H1 (cell line): ENCODE measurements at regions not wholly inside any gene's neighbourhood (a gene's known extent, or its start where the extent isn't known, plus 50 kb on each side); places are given as distances from the start of the nearest gene placed in this dataset.

Experiments
- CTCF ChIA-PET: fragments of 300-600 bp; sonication (Branson Sonifier 250); formaldehyde crosslinking; loops from one replicate; lab custom pipeline; 2021; ENCODE audit not compliant: partially characterized antibody; lab: Charles Lee
- POLR2A ChIA-PET: fragments of 300-600 bp; sonication (Branson Sonifier 250); formaldehyde crosslinking; loops from one replicate; lab custom pipeline; 2021; ENCODE audit warnings: inconsistent platforms; ENCODE audit not compliant: partially characterized antibody; lab: Charles Lee
- DNase-seq, 2 experiments: peaks; one replicate each; pipeline versions ENCODE4 v3.0.0 to v3.0.0-alpha.2; 2010 to 2022; ENCODE audit warnings: low spot score in 2 of 2, low read depth in 1 of 2, mixed read lengths in 1 of 2
- FAIRE-seq: peaks from 2 replicates; lab custom pipeline; 2011; peaks lifted over from hg19 to GRCh38; lab: Jason Lieb, UNC
- H2AFZ ChIP-seq: 2 replicates; pipeline ENCODE4 v1.8.1; 2012; ENCODE audit warnings: low read length, inconsistent platforms
- H2AK5ac ChIP-seq: 2 replicates; pipeline ENCODE4 v1.6.1; 2013; ENCODE audit warnings: low read depth, low read length
- H2BK120ac ChIP-seq: replicated peaks from 2 replicates; pipeline ENCODE3; 2013; ENCODE audit warnings: low read depth, low read length, inconsistent platforms
- H2BK12ac ChIP-seq: 2 replicates; pipeline ENCODE4 v1.6.1; 2013; ENCODE audit warnings: low read depth, low read length
- H2BK15ac ChIP-seq: 2 replicates; pipeline ENCODE4 v1.6.1; 2013; ENCODE audit warnings: low read length
- H2BK20ac ChIP-seq: 2 replicates; pipeline ENCODE4 v1.6.1; 2013; ENCODE audit warnings: low read length
- H2BK5ac ChIP-seq: 2 replicates; pipeline ENCODE4 v1.6.1; 2013; ENCODE audit warnings: low read depth, low read length
- H3K14ac ChIP-seq: 2 replicates; pipeline ENCODE4 v1.6.1; 2013; ENCODE audit warnings: inconsistent platforms; ENCODE audit not compliant: insufficient read length
- H3K18ac ChIP-seq: 2 replicates; pipeline ENCODE4 v1.6.1; 2013; ENCODE audit warnings: low read length; ENCODE audit errors: extremely low read depth
- H3K23ac ChIP-seq: 2 replicates; pipeline ENCODE4 v1.6.1; 2013; ENCODE audit warnings: inconsistent platforms; ENCODE audit not compliant: insufficient read length
- H3K23me2 ChIP-seq: 2 replicates; pipeline ENCODE4 v1.6.1; 2013; ENCODE audit warnings: low read depth, low read length
- H3K27ac ChIP-seq: 2 replicates; pipeline ENCODE4 v1.6.1; 2011; ENCODE audit warnings: low read depth, low read length, inconsistent platforms
- H3K27me3 ChIP-seq, 4 experiments: replicated peaks in 1 of 4; 1 replicate in 1 of 4; 2 replicates in 3 of 4; pipeline versions ENCODE4 v1.6.1 to v1.8.1; 2011 to 2013; ENCODE audit warnings: low read length in 3 of 4, mild to moderate bottlenecking in 3 of 4, inconsistent platforms in 2 of 4, mixed read lengths in 2 of 4, moderate library complexity in 1 of 4; ENCODE audit not compliant: control insufficient read depth in 3 of 4, insufficient read depth in 3 of 4; ENCODE audit errors: extremely low read depth in 1 of 4
- H3K36me3 ChIP-seq, 4 experiments: 2 replicates each; pipeline versions ENCODE4 v1.6.1 to v1.8.1; 2011 to 2013; ENCODE audit warnings: mild to moderate bottlenecking in 4 of 4, low read length in 3 of 4, moderate library complexity in 2 of 4, control low read depth in 1 of 4, inconsistent platforms in 1 of 4; ENCODE audit not compliant: insufficient read depth in 4 of 4, control insufficient read depth in 2 of 4
- H3K4ac ChIP-seq: replicated peaks from 2 replicates; pipeline ENCODE3; 2013; ENCODE audit warnings: low read length, low read depth, mixed read lengths, inconsistent platforms; ENCODE audit not compliant: insufficient read length
- H3K4me1 ChIP-seq, 4 experiments: replicated peaks in 1 of 4; 1 replicate in 1 of 4; 2 replicates in 3 of 4; pipeline versions ENCODE4 v1.6.1 to v1.8.1; 2011 to 2013; ENCODE audit warnings: low read length in 3 of 4, inconsistent platforms in 2 of 4, mixed read lengths in 1 of 4; ENCODE audit not compliant: insufficient read depth in 4 of 4, control insufficient read depth in 3 of 4
- H3K4me2 ChIP-seq, 2 experiments: 2 replicates each; pipeline versions ENCODE4 v1.6.1 to v1.8.1; 2011 to 2013; ENCODE audit warnings: low read depth in 2 of 2, low read length in 2 of 2, control low read depth in 1 of 2, inconsistent platforms in 1 of 2, mild to moderate bottlenecking in 1 of 2; ENCODE audit not compliant: insufficient read depth in 1 of 2
- H3K4me3 ChIP-seq, 4 experiments: fragments of 200-600, 300-600 bp in 1 of 4; sonication (generic), shearing (Covaris generic), sonication (Bioruptor Twin) in 1 of 4; 2 replicates each; pipeline versions ENCODE4 v1.5.1 to v1.8.1; 2011 to 2016; ENCODE audit warnings: low read length in 4 of 4, low read depth in 3 of 4, control low read depth in 2 of 4, inconsistent platforms in 2 of 4, mild to moderate bottlenecking in 2 of 4, mixed read lengths in 1 of 4, moderate library complexity in 1 of 4; ENCODE audit not compliant: insufficient read depth in 2 of 4; ENCODE audit errors: extremely low read depth in 1 of 4
- H3K56ac ChIP-seq: replicated peaks from 2 replicates; pipeline ENCODE3; 2013; ENCODE audit warnings: low read depth, mild to moderate bottlenecking, mixed read lengths, low read length, inconsistent platforms; ENCODE audit not compliant: insufficient read length
- H3K79me1 ChIP-seq: 2 replicates; pipeline ENCODE4 v1.6.1; 2013; ENCODE audit warnings: low read depth, low read length, control low read depth
- H3K79me2 ChIP-seq, 2 experiments: 2 replicates each; pipeline versions ENCODE4 v1.6.1 to v1.8.1; 2012 to 2013; ENCODE audit warnings: low read length in 2 of 2, mild to moderate bottlenecking in 2 of 2, inconsistent platforms in 1 of 2; ENCODE audit not compliant: insufficient read depth in 2 of 2, control insufficient read depth in 1 of 2
- H3K9ac ChIP-seq, 4 experiments: replicated peaks in 1 of 4; 1 replicate in 1 of 4; 2 replicates in 3 of 4; pipeline versions ENCODE4 v1.6.1 to v1.8.1; 2011 to 2013; ENCODE audit warnings: low read depth in 3 of 4, low read length in 3 of 4, control low read depth in 2 of 4, mild to moderate bottlenecking in 2 of 4, moderate library complexity in 2 of 4, inconsistent platforms in 1 of 4; ENCODE audit errors: extremely low read depth in 1 of 4
- H3K9me3 ChIP-seq, 2 experiments: 2 replicates each; pipeline versions ENCODE4 v1.6.1 to v1.8.1; 2012 to 2013; ENCODE audit warnings: mild to moderate bottlenecking in 2 of 2, moderate library complexity in 2 of 2, control low read depth in 1 of 2, inconsistent platforms in 1 of 2, low read depth in 1 of 2, low read length in 1 of 2, mixed read lengths in 1 of 2; ENCODE audit not compliant: insufficient read depth in 2 of 2
- H4K20me1 ChIP-seq, 2 experiments: replicated peaks in 1 of 2; 2 replicates each; pipeline versions ENCODE3 to v1.8.1; 2011 to 2013; ENCODE audit warnings: inconsistent platforms in 2 of 2, low read length in 2 of 2, mild to moderate bottlenecking in 1 of 2; ENCODE audit not compliant: insufficient read depth in 2 of 2, control insufficient read depth in 1 of 2
- H4K5ac ChIP-seq: 2 replicates; pipeline ENCODE4 v1.6.1; 2013; ENCODE audit warnings: low read length, low read depth, mixed read lengths, inconsistent platforms; ENCODE audit not compliant: insufficient read length
- H4K8ac ChIP-seq: 2 replicates; pipeline ENCODE4 v1.8.0; 2013; ENCODE audit warnings: mild to moderate bottlenecking, moderate library complexity, low read length, inconsistent platforms; ENCODE audit not compliant: insufficient read depth; ENCODE audit errors: extremely low read depth
- H4K91ac ChIP-seq: replicated peaks from 2 replicates; pipeline ENCODE3; 2013; ENCODE audit warnings: low read length, mixed read lengths, inconsistent platforms; ENCODE audit not compliant: insufficient read length
- CHD2 ChIP-seq: IDR thresholded peaks from 2 replicates; pipeline ENCODE4 v1.6.1; 2012; ENCODE audit warnings: low read length, improper control_type of control experiment
- KDM1A ChIP-seq: fragments of 200-600, 300-600 bp; sonication (generic); IDR thresholded peaks from 2 replicates; pipeline ENCODE4 v1.7.1; 2016; ENCODE audit warnings: mild to moderate bottlenecking, low read length, borderline replicate concordance
- RAD21 ChIP-seq, 2 experiments: IDR thresholded peaks in 1 of 2; conservative IDR thresholded peaks in 1 of 2; 2 replicates each; pipeline ENCODE4 v1.6.1; 2011; ENCODE audit warnings: low read depth in 2 of 2, low read length in 2 of 2, improper control_type of control experiment in 1 of 2, inconsistent platforms in 1 of 2, mild to moderate bottlenecking in 1 of 2, moderate library complexity in 1 of 2
- RFX5 ChIP-seq: IDR thresholded peaks from 2 replicates; pipeline ENCODE4 v1.6.1; 2011; ENCODE audit warnings: low read depth, low read length, improper control_type of control experiment, borderline replicate concordance
- SIRT6 ChIP-seq: IDR thresholded peaks from one replicate; pipeline ENCODE4 v1.7.1; 2012; ENCODE audit warnings: low read length, inconsistent platforms
- TAF1 ChIP-seq: IDR thresholded peaks from 2 replicates; pipeline ENCODE4 v1.6.1; 2011; ENCODE audit warnings: mild to moderate bottlenecking, low read depth, low read length
- TCF12 ChIP-seq: IDR thresholded peaks from 2 replicates; pipeline ENCODE4 v1.6.1; 2011; ENCODE audit warnings: low read depth, mild to moderate bottlenecking, low read length
- ZNF274 ChIP-seq: IDR thresholded peaks from 2 replicates; pipeline ENCODE4 v1.7.0; 2012; ENCODE audit warnings: low read length, borderline replicate concordance; ENCODE audit errors: extremely low read depth
- WGBS, 2 experiments: shearing (Covaris generic) in 1 of 2; methylation state at CpG; one replicate each; pipeline versions ENCODE4 v1.1.6 to v1.1.7; 2013 to 2015; ENCODE audit warnings: low lambda C conversion rate in 2 of 2, mixed read lengths in 2 of 2, inconsistent platforms in 1 of 2, low coverage in 1 of 2, missing lambda C conversion rate in 1 of 2; ENCODE audit not compliant: insufficient replicate concordance in 2 of 2, insufficient coverage in 1 of 2, insufficient read length in 1 of 2; ENCODE audit errors: extremely low coverage in 1 of 2, missing lambda C conversion rate in 1 of 2; 5-methylcytosine and 5-hydroxymethylcytosine counted together
- TF ChIP-seq, protein P1 (sequence below), 3 experiments: IDR thresholded peaks; 1 replicate in 2 of 3; 2 replicates in 1 of 3; pipeline versions ENCODE4 v1.5.1 to v1.6.1; 2011; ENCODE audit warnings: low read length in 3 of 3, mild to moderate bottlenecking in 3 of 3, inconsistent platforms in 2 of 3, low read depth in 1 of 3, moderate library complexity in 1 of 3; ENCODE audit not compliant: insufficient read depth in 1 of 3; ENCODE audit errors: control extremely low read depth in 1 of 3
- TF ChIP-seq, protein P2 (sequence below): IDR thresholded peaks from 2 replicates; pipeline ENCODE4 v1.6.1; 2011; ENCODE audit warnings: low read depth, mild to moderate bottlenecking, low read length; ENCODE audit not compliant: insufficient read depth

DNA sequence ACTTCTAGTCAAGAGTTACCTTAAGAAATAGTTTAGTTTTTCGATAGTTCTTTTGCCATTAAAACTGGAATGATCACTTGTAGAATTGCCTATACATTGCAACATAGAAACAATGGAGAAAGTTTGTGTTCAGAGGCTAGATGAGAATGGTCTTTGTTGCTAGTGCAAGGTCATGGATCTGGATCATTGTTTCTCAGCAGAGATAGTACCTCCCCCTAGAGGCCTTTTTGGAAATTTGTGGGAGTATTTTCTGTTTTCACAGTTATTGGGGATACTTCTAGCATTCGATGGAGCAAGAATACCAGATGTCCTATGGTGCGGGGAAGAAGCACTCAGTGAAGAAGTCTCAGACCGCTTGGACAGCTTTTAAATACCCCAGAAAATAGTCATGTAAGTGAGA is 138.8 kb upstream of the HMGA2 start:
- FAIRE-seq: no peak

More for the DNA sequence above, 138.8 kb upstream of the HMGA2 start:
- Histone ChIP-seq H3K27me3 (no peaks in the 10 kb centered on the region), H3K27ac (no peak overlapping the region), H3K4me2 (no peak overlapping the region), H4K91ac (no peak overlapping the region), H2BK120ac (no peak overlapping the region), H3K9ac (no peak overlapping the region), H2BK12ac (no peak overlapping the region), H3K56ac (no peak overlapping the region), H2BK5ac (no peak overlapping the region), H3K14ac (no peak overlapping the region), H3K79me2 (no peaks in the 10 kb centered on the region), H3K23me2 (no peaks in the 10 kb centered on the region), H3K4ac (no peak overlapping the region), H3K23ac (no peak overlapping the region), H3K79me1 (no peaks in the 10 kb centered on the region), H3K18ac (no peak overlapping the region), H3K36me3 (no peaks in the 10 kb centered on the region), H2AK5ac (no peak overlapping the region), H3K9me3 (no peaks in the 10 kb centered on the region), H2BK20ac (no peak overlapping the region), H2AFZ (no peak overlapping the region), H2BK15ac (no peak overlapping the region), H3K4me1 (no peaks in the 10 kb centered on the region), H4K20me1 (no peaks in the 10 kb centered on the region), H3K4me3 (no peak overlapping the region), H4K8ac (no peak overlapping the region), H4K5ac (no peak overlapping the region)
- ChIA-PET CTCF (interaction anchor here (1.0 to 1.5 kb wide), 2 partner anchors 33 to 83 kb away, joined by 3 to 4 read pairs; no protein-coding TSS in a partner anchor), POLR2A (no interaction called here)
- DNase-seq: no peak
- WGBS, 2 experiments: 86% methylated on average over 4 of the region's 4 CpGs; no CpG with 5 or more reads in 1 of the 2 experiments
- no peak for TF ChIP-seq KDM1A
- TF ChIP-seq, protein P1, sequence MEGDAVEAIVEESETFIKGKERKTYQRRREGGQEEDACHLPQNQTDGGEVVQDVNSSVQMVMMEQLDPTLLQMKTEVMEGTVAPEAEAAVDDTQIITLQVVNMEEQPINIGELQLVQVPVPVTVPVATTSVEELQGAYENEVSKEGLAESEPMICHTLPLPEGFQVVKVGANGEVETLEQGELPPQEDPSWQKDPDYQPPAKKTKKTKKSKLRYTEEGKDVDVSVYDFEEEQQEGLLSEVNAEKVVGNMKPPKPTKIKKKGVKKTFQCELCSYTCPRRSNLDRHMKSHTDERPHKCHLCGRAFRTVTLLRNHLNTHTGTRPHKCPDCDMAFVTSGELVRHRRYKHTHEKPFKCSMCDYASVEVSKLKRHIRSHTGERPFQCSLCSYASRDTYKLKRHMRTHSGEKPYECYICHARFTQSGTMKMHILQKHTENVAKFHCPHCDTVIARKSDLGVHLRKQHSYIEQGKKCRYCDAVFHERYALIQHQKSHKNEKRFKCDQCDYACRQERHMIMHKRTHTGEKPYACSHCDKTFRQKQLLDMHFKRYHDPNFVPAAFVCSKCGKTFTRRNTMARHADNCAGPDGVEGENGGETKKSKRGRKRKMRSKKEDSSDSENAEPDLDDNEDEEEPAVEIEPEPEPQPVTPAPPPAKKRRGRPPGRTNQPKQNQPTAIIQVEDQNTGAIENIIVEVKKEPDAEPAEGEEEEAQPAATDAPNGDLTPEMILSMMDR (IDR thresholded peaks at IDR 0.05; ENCODE audit: control extremely low read depth in 1 of 3, insufficient read depth in 1 of 3, low read depth in 1 of 3, low read length in 3 of 3): peak in 2 of 3 experiments; percentile 40 to 60; a peak in 2 of 4 replicates
- TF ChIP-seq RAD21 (IDR thresholded peaks at IDR 0.05 in 1 of 2, conservative IDR thresholded peaks at IDR 0.05 in 1 of 2; ENCODE audit: low read depth in 2 of 2, low read length in 2 of 2): peak; percentile 57 to 71
- no peak for TF ChIP-seq SIRT6
- no peak for TF ChIP-seq TCF12
- TF ChIP-seq ZNF274: no peak
- TF ChIP-seq, protein P2, sequence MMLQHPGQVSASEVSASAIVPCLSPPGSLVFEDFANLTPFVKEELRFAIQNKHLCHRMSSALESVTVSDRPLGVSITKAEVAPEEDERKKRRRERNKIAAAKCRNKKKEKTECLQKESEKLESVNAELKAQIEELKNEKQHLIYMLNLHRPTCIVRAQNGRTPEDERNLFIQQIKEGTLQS: no peak
- TF ChIP-seq TAF1: no peak
- TF ChIP-seq RFX5: no peak
- no peak for TF ChIP-seq CHD2
